CD14-positive monocyte (primary cell): ENCODE measurements at regions not wholly inside any gene's neighbourhood (a gene's known extent, or its start where the extent isn't known, plus 50 kb on each side); places are given as distances from the start of the nearest gene placed in this dataset.

ENCODE experiments used
- DNase-seq, 3 donors: peaks; one replicate each; pipeline ENCODE4 v3.0.0-alpha.2; 2011 to 2022
- H2AFZ ChIP-seq: 2 replicates; pipeline ENCODE4 v1.6.0; 2012; ENCODE audit warnings: mild to moderate bottlenecking, low read depth, low read length, inconsistent platforms; ENCODE audit not compliant: insufficient read depth, poor library complexity, severe bottlenecking
- H3K27ac ChIP-seq, 2 donors: 1 replicate in 1 of 2; 2 replicates in 1 of 2; pipeline ENCODE4 v1.5.1; 2012 to 2013; ENCODE audit warnings: low read length in 2 of 2, control low read depth in 1 of 2, inconsistent platforms in 1 of 2, low read depth in 1 of 2, mild to moderate bottlenecking in 1 of 2
- H3K27me3 ChIP-seq, 2 donors: one replicate each; pipeline versions ENCODE4 v1.6.0 to v1.6.1; 2011 to 2013; ENCODE audit warnings: low read length in 2 of 2; ENCODE audit not compliant: control insufficient read depth in 2 of 2, insufficient read depth in 2 of 2
- H3K36me3 ChIP-seq, 2 donors: replicated peaks in 1 of 2; 1 replicate in 1 of 2; 2 replicates in 1 of 2; pipeline versions ENCODE4 v1.5.1 to v1.6.1; 2012 to 2013; ENCODE audit warnings: low read length in 2 of 2, control low read depth in 1 of 2, inconsistent platforms in 1 of 2, mild to moderate bottlenecking in 1 of 2; ENCODE audit not compliant: insufficient read depth in 2 of 2, control insufficient read depth in 1 of 2
- H3K4me1 ChIP-seq, 2 donors: 1 replicate in 1 of 2; 2 replicates in 1 of 2; pipeline versions ENCODE4 v1.5.1 to v1.6.1; 2012 to 2013; ENCODE audit warnings: low read length in 2 of 2, control low read depth in 1 of 2, inconsistent platforms in 1 of 2, mild to moderate bottlenecking in 1 of 2, moderate library complexity in 1 of 2; ENCODE audit not compliant: insufficient read depth in 2 of 2, control insufficient read depth in 1 of 2
- H3K4me2 ChIP-seq: replicated peaks from 2 replicates; pipeline ENCODE3; 2012; ENCODE audit warnings: low read length, moderate library complexity, mild to moderate bottlenecking; ENCODE audit not compliant: poor library complexity, severe bottlenecking; ENCODE audit errors: extremely low read depth
- H3K4me3 ChIP-seq, 3 experiments: fragments of 200-600 bp in 1 of 3; sonication (generic) in 1 of 3; replicated peaks in 1 of 3; 1 replicate in 2 of 3; 2 replicates in 1 of 3; pipeline ENCODE4 v1.5.1; 2011 to 2013; ENCODE audit warnings: low read length in 3 of 3, mild to moderate bottlenecking in 3 of 3, control low read depth in 2 of 3, low read depth in 2 of 3, inconsistent platforms in 1 of 3, moderate library complexity in 1 of 3
- H3K79me2 ChIP-seq: 2 replicates; pipeline ENCODE4 v1.6.0; 2012; ENCODE audit warnings: mild to moderate bottlenecking, control low read depth, inconsistent platforms, low read length, moderate library complexity; ENCODE audit not compliant: insufficient read depth
- H3K9ac ChIP-seq: 2 replicates; pipeline ENCODE4 v1.6.0; 2017; ENCODE audit warnings: low read length, mild to moderate bottlenecking; ENCODE audit not compliant: insufficient read depth, poor library complexity, severe bottlenecking
- H3K9me3 ChIP-seq, 2 donors: replicated peaks in 1 of 2; 1 replicate in 1 of 2; 2 replicates in 1 of 2; pipeline versions ENCODE4 v1.5.1 to v1.6.1; 2012 to 2013; ENCODE audit warnings: low read length in 2 of 2, control low read depth in 1 of 2; ENCODE audit not compliant: control insufficient read depth in 1 of 2, insufficient read depth in 1 of 2
- H4K20me1 ChIP-seq: 2 replicates; pipeline ENCODE4 v1.6.0; 2012; ENCODE audit warnings: mild to moderate bottlenecking, low read length, control low read depth, moderate library complexity; ENCODE audit not compliant: insufficient read depth
- H3K27ac Mint-ChIP-seq, 7 donors: one replicate each; pipeline ENCODE4 v1.8.0; 2020; ENCODE audit warnings: mild to moderate bottlenecking in 7 of 7, mixed read lengths in 7 of 7, moderate library complexity in 6 of 7, inconsistent platforms in 2 of 7
- H3K27me3 Mint-ChIP-seq, 3 donors: one replicate each; pipeline ENCODE4 v1.8.0; 2021 to 2022; ENCODE audit warnings: low read depth in 3 of 3, mild to moderate bottlenecking in 3 of 3, mixed read lengths in 3 of 3, moderate library complexity in 3 of 3, inconsistent platforms in 1 of 3
- H3K36me3 Mint-ChIP-seq, 2 donors: one replicate each; pipeline ENCODE4 v1.8.0; 2020; ENCODE audit warnings: mixed read lengths in 2 of 2, inconsistent platforms in 1 of 2, mild to moderate bottlenecking in 1 of 2
- H3K4me1 Mint-ChIP-seq: one replicate; pipeline ENCODE4 v1.8.0; 2020; ENCODE audit warnings: mild to moderate bottlenecking, mixed read lengths
- H3K4me3 Mint-ChIP-seq, 2 donors: one replicate each; pipeline ENCODE4 v1.8.0; 2020; ENCODE audit warnings: mild to moderate bottlenecking in 2 of 2, mixed read lengths in 2 of 2, moderate library complexity in 1 of 2
- H3K9me3 Mint-ChIP-seq, 7 donors: one replicate each; pipeline ENCODE4 v1.8.0; 2020 to 2022; ENCODE audit warnings: mixed read lengths in 7 of 7, mild to moderate bottlenecking in 6 of 7, moderate library complexity in 6 of 7, inconsistent platforms in 2 of 7
- WGBS: methylation state at CpG from one replicate; pipeline ENCODE4 v1.1.5; 2013; ENCODE audit warnings: missing lambda C conversion rate; ENCODE audit not compliant: insufficient coverage; 5-methylcytosine and 5-hydroxymethylcytosine counted together
- intact Hi-C, 2 donors: fragments of 100-400 bp; cut with micrococcal nuclease; formaldehyde crosslinking; loops; one replicate each; pipeline versions ENCODE4 v1.15.0 to v1.15.1; 2023
- TF ChIP-seq, protein P1 (sequence below): fragments of 200-600 bp; IDR thresholded peaks from one replicate; pipeline ENCODE4 v1.8.0; 2022; ENCODE audit warnings: antibody characterized with exemption, mild to moderate bottlenecking

GRCh38 chr2:176687944-176688343 lies 418.7 kb downstream of the MTX2 start:
- no peak overlapping the region for H3K4me3 Mint-ChIP-seq
- Histone ChIP-seq H3K27ac (no peak overlapping the region), H3K4me3 (no peak overlapping the region), H3K27me3 (peaks cover 0 to 11% of the 10 kb centered on the region in 2 donors), H3K4me1 (no peaks in the 10 kb centered on the region), H2AFZ (no peak overlapping the region), H4K20me1 (no peaks in the 10 kb centered on the region), H3K36me3 (no peaks in the 10 kb centered on the region), H3K79me2 (no peaks in the 10 kb centered on the region), H3K9ac (no peak overlapping the region), H3K9me3 (no peaks in the 10 kb centered on the region), H3K4me2 (no peak overlapping the region)
- no peaks in the 10 kb centered on the region for H3K36me3 Mint-ChIP-seq
- H3K27me3 Mint-ChIP-seq: peaks cover 2 to 17% (median 3%) of the 10 kb centered on the region in 3 donors
- peaks cover 0 to 2% (median 0%) of the 10 kb centered on the region in 7 donors for H3K9me3 Mint-ChIP-seq
- H3K27ac Mint-ChIP-seq: no peak overlapping the region
- WGBS: 80% methylated on average over 1 of the region's 1 CpG
- intact Hi-C loops: no loop called here
- TF ChIP-seq, protein P1, sequence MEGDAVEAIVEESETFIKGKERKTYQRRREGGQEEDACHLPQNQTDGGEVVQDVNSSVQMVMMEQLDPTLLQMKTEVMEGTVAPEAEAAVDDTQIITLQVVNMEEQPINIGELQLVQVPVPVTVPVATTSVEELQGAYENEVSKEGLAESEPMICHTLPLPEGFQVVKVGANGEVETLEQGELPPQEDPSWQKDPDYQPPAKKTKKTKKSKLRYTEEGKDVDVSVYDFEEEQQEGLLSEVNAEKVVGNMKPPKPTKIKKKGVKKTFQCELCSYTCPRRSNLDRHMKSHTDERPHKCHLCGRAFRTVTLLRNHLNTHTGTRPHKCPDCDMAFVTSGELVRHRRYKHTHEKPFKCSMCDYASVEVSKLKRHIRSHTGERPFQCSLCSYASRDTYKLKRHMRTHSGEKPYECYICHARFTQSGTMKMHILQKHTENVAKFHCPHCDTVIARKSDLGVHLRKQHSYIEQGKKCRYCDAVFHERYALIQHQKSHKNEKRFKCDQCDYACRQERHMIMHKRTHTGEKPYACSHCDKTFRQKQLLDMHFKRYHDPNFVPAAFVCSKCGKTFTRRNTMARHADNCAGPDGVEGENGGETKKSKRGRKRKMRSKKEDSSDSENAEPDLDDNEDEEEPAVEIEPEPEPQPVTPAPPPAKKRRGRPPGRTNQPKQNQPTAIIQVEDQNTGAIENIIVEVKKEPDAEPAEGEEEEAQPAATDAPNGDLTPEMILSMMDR: no peak
- DNase-seq: no peak
- no peaks in the 10 kb centered on the region for H3K4me1 Mint-ChIP-seq

- Mint-ChIP-seq H3K27me3 (peaks cover 1 to 13% (median 2%) of the 10 kb centered on the region in 3 donors), H3K4me3 (no peak overlapping the region), H3K9me3 (peaks cover 0 to 2% (median 0%) of the 10 kb centered on the region in 7 donors), H3K36me3 (no peaks in the 10 kb centered on the region), H3K4me1 (no peaks in the 10 kb centered on the region), H3K27ac (no peak overlapping the region)
- H3K9me3 ChIP-seq: no peaks in the 10 kb centered on the region
- H3K4me2 ChIP-seq: no peak overlapping the region
- H3K4me1 ChIP-seq: no peaks in the 10 kb centered on the region
- H3K79me2 ChIP-seq: no peaks in the 10 kb centered on the region
- H3K4me3 ChIP-seq: no peak overlapping the region
- WGBS: no CpG with 5 or more reads among the region's 1 CpG
- TF ChIP-seq, protein P1: no peak
- DNase-seq: no peak
- H3K9ac ChIP-seq: no peak overlapping the region
- H3K27me3 ChIP-seq: peaks cover 0 to 6% of the 10 kb centered on the region in 2 donors
- H2AFZ ChIP-seq: no peak overlapping the region
- intact Hi-C loops: no loop called here
- no peaks in the 10 kb centered on the region for H3K36me3 ChIP-seq
- no peak overlapping the region for H3K27ac ChIP-seq
- no peaks in the 10 kb centered on the region for H4K20me1 ChIP-seq
Measured at GRCh38 chr2:176689711-176690110, 420.5 kb downstream of the MTX2 start.
